SU-DHL-6 (cell line): ENCODE measurements at regions not wholly inside any gene's neighbourhood (a gene's known extent, or its start where the extent isn't known, plus 50 kb on each side); places are given as distances from the start of the nearest gene placed in this dataset.

ENCODE experiments used
- EZH2phosphoT487 ChIP-seq: fragments of 200-600 bp; sonication (generic), shearing (Covaris generic); conservative IDR thresholded peaks from 2 replicates; pipeline ENCODE4 v1.6.1; 2018; ENCODE audit warnings: mild to moderate bottlenecking, antibody characterized with exemption, low read length, moderate library complexity, mixed read lengths
- TF ChIP-seq, protein P1 (sequence below): fragments of 200-600 bp; sonication (generic); IDR thresholded peaks from one replicate; pipeline ENCODE4 v1.5.1; 2017; ENCODE audit warnings: antibody characterized with exemption, mild to moderate bottlenecking, low read length, moderate library complexity; ENCODE audit not compliant: insufficient read depth, poor library complexity, severe bottlenecking

- TF ChIP-seq, protein P1, sequence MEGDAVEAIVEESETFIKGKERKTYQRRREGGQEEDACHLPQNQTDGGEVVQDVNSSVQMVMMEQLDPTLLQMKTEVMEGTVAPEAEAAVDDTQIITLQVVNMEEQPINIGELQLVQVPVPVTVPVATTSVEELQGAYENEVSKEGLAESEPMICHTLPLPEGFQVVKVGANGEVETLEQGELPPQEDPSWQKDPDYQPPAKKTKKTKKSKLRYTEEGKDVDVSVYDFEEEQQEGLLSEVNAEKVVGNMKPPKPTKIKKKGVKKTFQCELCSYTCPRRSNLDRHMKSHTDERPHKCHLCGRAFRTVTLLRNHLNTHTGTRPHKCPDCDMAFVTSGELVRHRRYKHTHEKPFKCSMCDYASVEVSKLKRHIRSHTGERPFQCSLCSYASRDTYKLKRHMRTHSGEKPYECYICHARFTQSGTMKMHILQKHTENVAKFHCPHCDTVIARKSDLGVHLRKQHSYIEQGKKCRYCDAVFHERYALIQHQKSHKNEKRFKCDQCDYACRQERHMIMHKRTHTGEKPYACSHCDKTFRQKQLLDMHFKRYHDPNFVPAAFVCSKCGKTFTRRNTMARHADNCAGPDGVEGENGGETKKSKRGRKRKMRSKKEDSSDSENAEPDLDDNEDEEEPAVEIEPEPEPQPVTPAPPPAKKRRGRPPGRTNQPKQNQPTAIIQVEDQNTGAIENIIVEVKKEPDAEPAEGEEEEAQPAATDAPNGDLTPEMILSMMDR = no peak
- TF ChIP-seq EZH2phosphoT487 = no peak
These were observed 812.8 kb upstream of the SLC35B3 start for GRCh38 chr6:9248133-9248532.
